ENCODE measurements at regions not wholly inside any gene's neighbourhood (a gene's known extent, or its start where the extent isn't known, plus 50 kb on each side); places are given as distances from the start of the nearest gene placed in this dataset.

- TF ChIP-seq POLR2AphosphoS5 (IDR thresholded peaks at IDR 0.05): no peak
- no peak for TF ChIP-seq POLR2A (IDR thresholded peaks at IDR 0.05)
- TF ChIP-seq, protein P1, sequence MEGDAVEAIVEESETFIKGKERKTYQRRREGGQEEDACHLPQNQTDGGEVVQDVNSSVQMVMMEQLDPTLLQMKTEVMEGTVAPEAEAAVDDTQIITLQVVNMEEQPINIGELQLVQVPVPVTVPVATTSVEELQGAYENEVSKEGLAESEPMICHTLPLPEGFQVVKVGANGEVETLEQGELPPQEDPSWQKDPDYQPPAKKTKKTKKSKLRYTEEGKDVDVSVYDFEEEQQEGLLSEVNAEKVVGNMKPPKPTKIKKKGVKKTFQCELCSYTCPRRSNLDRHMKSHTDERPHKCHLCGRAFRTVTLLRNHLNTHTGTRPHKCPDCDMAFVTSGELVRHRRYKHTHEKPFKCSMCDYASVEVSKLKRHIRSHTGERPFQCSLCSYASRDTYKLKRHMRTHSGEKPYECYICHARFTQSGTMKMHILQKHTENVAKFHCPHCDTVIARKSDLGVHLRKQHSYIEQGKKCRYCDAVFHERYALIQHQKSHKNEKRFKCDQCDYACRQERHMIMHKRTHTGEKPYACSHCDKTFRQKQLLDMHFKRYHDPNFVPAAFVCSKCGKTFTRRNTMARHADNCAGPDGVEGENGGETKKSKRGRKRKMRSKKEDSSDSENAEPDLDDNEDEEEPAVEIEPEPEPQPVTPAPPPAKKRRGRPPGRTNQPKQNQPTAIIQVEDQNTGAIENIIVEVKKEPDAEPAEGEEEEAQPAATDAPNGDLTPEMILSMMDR (IDR thresholded peaks at IDR 0.05): no peak
Measured at GRCh38 chr5:153267506-153267905, 223.0 kb upstream of the GRIA1 start.
